ENCODE measurements at regions not wholly inside any gene's neighbourhood (a gene's known extent, or its start where the extent isn't known, plus 50 kb on each side); places are given as distances from the start of the nearest gene placed in this dataset.

GRCh38 chr10:89093728-89094127 is 103.1 kb downstream of the FAS start:
- no peak for DNase-seq

- no peak for DNase-seq
These were observed 102.4 kb downstream of the FAS start for GRCh38 chr10:89092981-89093380.

- DNase-seq = no peak
These were observed 101.8 kb downstream of the FAS start for GRCh38 chr10:89092439-89092838.

GRCh38 chr10:89091496-89091895 is 100.9 kb downstream of the FAS start:
- no peak for DNase-seq

GRCh38 chr10:89090756-89091445 is 100.3 kb downstream of the FAS start:
- peak in 1 of 2 donors; percentile 33 for DNase-seq

GRCh38 chr10:89086801-89087521 is 96.4 kb downstream of the FAS start:
- DNase-seq = peak; percentile 17 to 73

GRCh38 chr10:89085153-89085552 is 94.6 kb downstream of the FAS start:
- DNase-seq = no peak

- peak in 1 of 2 donors; percentile 21 for DNase-seq
These were observed 91.5 kb downstream of the FAS start for GRCh38 chr10:89082086-89082485.

GRCh38 chr10:89080660-89081059 is 90.1 kb downstream of the FAS start:
- no peak for DNase-seq

- no peak for DNase-seq
These were observed 89.4 kb downstream of the FAS start for GRCh38 chr10:89079961-89080360.

GRCh38 chr10:89078724-89079672 is 88.4 kb downstream of the FAS start:
- peak in 1 of 2 donors; percentile 33 for DNase-seq

- no peak for DNase-seq
These were observed 85.5 kb downstream of the FAS start for GRCh38 chr10:89076120-89076519.

GRCh38 chr10:89075631-89076030 is 85.0 kb downstream of the FAS start:
- DNase-seq = no peak

- no peak for DNase-seq
These were observed 83.5 kb downstream of the FAS start for GRCh38 chr10:89074120-89074519.

GRCh38 chr10:89073719-89074118 is 83.1 kb downstream of the FAS start:
- DNase-seq = no peak

- no peak for DNase-seq
These were observed 79.0 kb downstream of the FAS start for GRCh38 chr10:89069589-89069988.
